ENCODE measurements at regions not wholly inside any gene's neighbourhood (a gene's known extent, or its start where the extent isn't known, plus 50 kb on each side); places are given as distances from the start of the nearest gene placed in this dataset.

GRCh38 chr18:8501044-8501443 lies 108.2 kb upstream of the RAB12 start:
- Histone ChIP-seq H3K9me3 (ENCODE audit: control insufficient read depth in 4 of 4, low read length in 3 of 4) (peaks cover 0 to 2% (median 0%) of the 10 kb centered on the region in 4 donors), H3K4me3 (ENCODE audit: low read depth in 1 of 3, low read length in 3 of 3) (no peak overlapping the region), H3K36me3 (ENCODE audit: control insufficient read depth in 4 of 4, insufficient read depth in 3 of 4, low read depth in 1 of 4, low read length in 3 of 4) (no peaks in the 10 kb centered on the region), H3K4me1 (ENCODE audit: control insufficient read depth in 4 of 4, insufficient read depth in 4 of 4, low read length in 3 of 4) (no peaks in the 10 kb centered on the region), H3K9ac (ENCODE audit: low read depth in 1 of 2, low read length in 2 of 2) (no peak overlapping the region), H3K27ac (ENCODE audit: low read depth in 1 of 2, low read length in 2 of 2) (no peak overlapping the region), H3K27me3 (ENCODE audit: control insufficient read depth in 4 of 4, insufficient read depth in 4 of 4, low read length in 3 of 4) (peaks cover 0 to 5% (median 0%) of the 10 kb centered on the region in 4 donors)
- no peak for DNase-seq (ENCODE audit: low spot score)
- 58% methylated on average over 12 of the region's 12 CpGs for WGBS
- TF ChIP-seq JUND (IDR thresholded peaks at IDR 0.05) (no peak), ATF3 (IDR thresholded peaks at IDR 0.05) (no peak), RXRA (IDR thresholded peaks at IDR 0.05) (no peak), HNF4A (conservative IDR thresholded peaks at IDR 0.05) (no peak), RAD21 (IDR thresholded peaks at IDR 0.05) (no peak)

- H3K4me1 ChIP-seq (ENCODE audit: control insufficient read depth in 4 of 4, insufficient read depth in 4 of 4, low read length in 3 of 4), result no peaks in the 10 kb centered on the region
- H3K4me3 ChIP-seq (ENCODE audit: low read depth in 1 of 3, low read length in 3 of 3), result no peak overlapping the region
- no peak overlapping the region for H3K9ac ChIP-seq (ENCODE audit: low read depth in 1 of 2, low read length in 2 of 2)
Observed at GRCh38 chr18:8503248-8503647, 106.0 kb upstream of the RAB12 start.

More at GRCh38 chr18:8503248-8503647, 106.0 kb upstream of the RAB12 start:
- no peak overlapping the region for H3K27ac ChIP-seq (ENCODE audit: low read depth in 1 of 2, low read length in 2 of 2)
- TF ChIP-seq MAX (IDR thresholded peaks at IDR 0.05) (no peak), FOXA2 (IDR thresholded peaks at IDR 0.05) (no peak), RAD21 (IDR thresholded peaks at IDR 0.05) (no peak), HNF4G (IDR thresholded peaks at IDR 0.05) (no peak), TAF1 (conservative IDR thresholded peaks at IDR 0.05) (no peak), SP1 (IDR thresholded peaks at IDR 0.05) (no peak), HNF4A (conservative IDR thresholded peaks at IDR 0.05) (no peak), EGR1 (IDR thresholded peaks at IDR 0.05; ENCODE audit: low read depth in 2 of 2) (no peak), FOXA1 (IDR thresholded peaks at IDR 0.05) (no peak), RXRA (IDR thresholded peaks at IDR 0.05) (no peak), YY1 (IDR thresholded peaks at IDR 0.05) (no peak), ZBTB33 (IDR thresholded peaks at IDR 0.05) (no peak), JUND (IDR thresholded peaks at IDR 0.05) (no peak), REST (IDR thresholded peaks at IDR 0.05) (no peak), NR2F2 (IDR thresholded peaks at IDR 0.05) (no peak), ATF3 (IDR thresholded peaks at IDR 0.05) (no peak), GABPA (IDR thresholded peaks at IDR 0.05 in 1 of 2, conservative IDR thresholded peaks at IDR 0.05 in 1 of 2) (no peak), CTCF (IDR thresholded peaks at IDR 0.05; ENCODE audit: low read depth, low read length, missing input control) (no peak)
- WGBS, result 84% methylated on average over 1 of the region's 1 CpG
- DNase-seq (ENCODE audit: low spot score), result no peak
- peaks cover 0 to 2% (median 0%) of the 10 kb centered on the region in 4 donors for H3K9me3 ChIP-seq (ENCODE audit: control insufficient read depth in 4 of 4, low read length in 3 of 4)
- H3K36me3 ChIP-seq (ENCODE audit: control insufficient read depth in 4 of 4, insufficient read depth in 3 of 4, low read depth in 1 of 4, low read length in 3 of 4), result no peaks in the 10 kb centered on the region
- H3K27me3 ChIP-seq (ENCODE audit: control insufficient read depth in 4 of 4, insufficient read depth in 4 of 4, low read length in 3 of 4), result peaks cover 0 to 5% (median 0%) of the 10 kb centered on the region in 4 donors

Data from liver (tissue), 8 donors.